Embryonic facial prominence (tissue), 1 donor: ENCODE measurements at regions not wholly inside any gene's neighbourhood (a gene's known extent, or its start where the extent isn't known, plus 50 kb on each side); places are given as distances from the start of the nearest gene placed in this dataset.
"Not testable (repeated sequence)": the region's sequence is repeated elsewhere in the genome, so short reads cannot be mapped to it uniquely, and the experiment has no call there.

Source experiments
- DNase-seq: peaks from one replicate; pipeline ENCODE4 v3.0.0-alpha.2; 2016; ENCODE audit errors: extremely low spot score

GRCh38 chr18:70617020-70617763 is 328.3 kb downstream of the SOCS6 start:
- no peak for DNase-seq

- no peak for DNase-seq
These were observed 311.5 kb downstream of the SOCS6 start for GRCh38 chr18:70600225-70600925.

- DNase-seq, result no peak
These were observed 309.6 kb downstream of the SOCS6 start for GRCh38 chr18:70598406-70598805.

DNA sequence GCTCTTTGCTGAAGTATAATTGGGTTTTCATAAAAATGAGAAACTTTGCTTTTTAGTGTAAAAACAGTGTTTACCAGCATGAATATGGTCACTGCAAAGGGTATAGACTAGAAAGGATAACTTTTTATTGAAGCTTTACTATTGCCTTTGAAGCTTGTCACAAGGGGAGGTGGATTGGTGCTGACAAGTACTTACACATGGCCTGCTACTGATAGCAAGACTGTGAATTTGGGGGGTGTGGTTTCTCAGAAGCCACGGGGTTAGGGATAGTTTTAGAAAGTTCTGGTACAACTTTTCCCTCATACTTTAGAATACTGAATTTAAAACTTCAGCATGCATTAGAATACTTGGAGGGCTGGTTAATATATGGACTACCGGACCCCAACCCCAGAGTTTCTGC is 294.1 kb downstream of the SOCS6 start:
- no peak for DNase-seq

- no peak for DNase-seq
These were observed 289.6 kb downstream of the SOCS6 start for GRCh38 chr18:70578480-70578879.

GRCh38 chr18:70577023-70577420 is 288.2 kb downstream of the SOCS6 start:
- DNase-seq, result no peak

DNA sequence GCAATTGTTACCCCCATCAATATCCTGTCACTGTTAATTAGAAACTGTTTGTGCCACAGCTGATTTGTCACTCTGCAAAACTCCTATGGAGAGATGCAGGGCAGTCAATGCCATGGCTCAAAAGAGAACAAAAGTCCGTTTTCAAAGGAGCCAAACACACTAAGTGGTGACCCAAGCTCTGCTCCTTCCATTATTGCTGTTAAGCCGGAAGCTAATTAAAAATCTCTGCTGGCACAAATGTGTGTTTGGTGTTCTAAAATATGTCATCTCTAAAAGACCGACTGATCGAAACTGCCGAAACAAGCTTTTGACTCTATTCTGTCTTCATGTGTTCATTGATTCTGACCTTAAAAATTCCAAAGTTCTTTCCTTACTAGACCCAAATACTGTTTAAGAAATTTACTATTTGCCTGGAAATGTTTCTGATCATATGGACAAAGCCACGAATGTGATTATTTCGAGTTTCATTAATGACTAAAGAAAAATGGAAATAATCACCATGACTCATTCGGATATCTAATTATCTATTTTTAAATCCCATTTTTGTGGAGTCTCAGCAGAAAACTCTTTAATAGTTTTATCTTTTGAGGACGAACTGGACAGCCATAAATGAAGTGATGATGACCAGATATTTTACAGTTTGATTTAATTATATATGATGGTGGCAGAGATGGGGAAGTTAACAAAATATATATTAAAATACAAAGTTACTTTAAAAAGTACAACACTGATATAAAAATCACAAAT is 287.6 kb downstream of the SOCS6 start:
- no peak for DNase-seq

GRCh38 chr18:70574951-70575350 is 286.1 kb downstream of the SOCS6 start:
- DNase-seq, result not testable (repeated sequence)

GRCh38 chr18:70569647-70570046 is 280.8 kb downstream of the SOCS6 start:
- DNase-seq, result not testable (repeated sequence)

GRCh38 chr18:70559446-70559845 is 270.6 kb downstream of the SOCS6 start:
- no peak for DNase-seq

GRCh38 chr18:70558371-70558770 is 269.5 kb downstream of the SOCS6 start:
- no peak for DNase-seq

DNA sequence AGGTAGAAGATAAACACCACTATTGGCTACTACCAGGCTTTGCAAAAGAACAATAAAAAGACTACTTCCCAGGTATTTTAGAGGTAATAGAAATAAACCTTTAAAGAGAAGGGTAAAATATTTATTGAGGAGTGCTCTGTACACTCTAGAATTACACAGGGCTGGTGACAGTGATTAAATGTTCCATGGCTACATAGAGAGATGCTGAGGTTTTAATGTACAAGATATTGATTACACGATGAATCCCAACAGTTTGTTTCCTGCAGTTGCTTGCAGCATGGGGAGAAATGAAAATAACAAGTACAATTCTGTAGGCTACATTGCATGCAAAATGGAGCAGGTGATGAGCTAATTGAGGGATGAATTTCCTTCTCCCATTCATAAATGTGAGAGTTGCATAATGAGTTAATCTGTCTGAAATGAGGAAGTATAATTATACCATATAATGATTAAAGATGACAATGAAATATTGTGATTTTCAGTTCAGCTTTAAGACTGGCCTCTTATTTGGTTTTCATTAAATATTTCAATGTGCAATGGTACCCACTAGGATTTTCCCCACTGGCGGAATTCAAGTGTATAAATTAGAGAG is 266.1 kb downstream of the SOCS6 start:
- no peak for DNase-seq

GRCh38 chr18:70553936-70554260 is 265.1 kb downstream of the SOCS6 start:
- no peak for DNase-seq

GRCh38 chr18:70553245-70553935 is 264.5 kb downstream of the SOCS6 start:
- no peak for DNase-seq

DNA sequence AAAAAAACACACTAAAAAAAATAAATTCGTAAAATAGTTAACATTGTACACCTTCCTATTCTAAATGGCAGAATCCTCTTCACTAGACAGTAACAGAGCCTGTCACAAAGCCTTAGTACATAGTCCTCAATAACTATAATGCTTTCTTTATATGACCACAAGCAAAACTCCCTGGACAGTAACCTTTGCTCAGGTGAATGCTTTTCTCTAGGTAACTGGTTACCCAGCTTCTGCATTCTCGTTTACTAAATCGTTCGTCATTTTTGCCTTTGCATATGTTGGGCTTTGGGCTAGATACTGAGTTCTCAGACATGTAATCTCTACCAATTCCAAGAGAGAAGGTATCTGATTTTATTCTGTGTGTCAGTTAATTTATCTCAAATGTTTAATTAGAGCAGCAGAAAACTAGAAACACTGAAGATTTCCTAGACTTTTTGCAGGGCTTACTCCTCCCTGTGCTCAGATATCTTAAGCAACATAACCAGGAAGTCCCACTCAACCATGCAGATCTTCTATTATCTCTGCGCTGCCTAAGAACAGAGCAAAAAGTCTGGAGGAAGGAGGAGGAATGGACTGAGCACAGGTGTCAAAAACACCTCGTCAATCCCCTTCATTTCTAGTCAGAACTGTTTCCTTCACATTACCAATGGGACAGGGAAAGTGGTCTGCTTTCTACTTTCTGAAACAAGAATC is 247.7 kb downstream of the SOCS6 start:
- DNase-seq, result no peak

GRCh38 chr18:70535041-70535440 is 246.2 kb downstream of the SOCS6 start:
- no peak for DNase-seq

DNA sequence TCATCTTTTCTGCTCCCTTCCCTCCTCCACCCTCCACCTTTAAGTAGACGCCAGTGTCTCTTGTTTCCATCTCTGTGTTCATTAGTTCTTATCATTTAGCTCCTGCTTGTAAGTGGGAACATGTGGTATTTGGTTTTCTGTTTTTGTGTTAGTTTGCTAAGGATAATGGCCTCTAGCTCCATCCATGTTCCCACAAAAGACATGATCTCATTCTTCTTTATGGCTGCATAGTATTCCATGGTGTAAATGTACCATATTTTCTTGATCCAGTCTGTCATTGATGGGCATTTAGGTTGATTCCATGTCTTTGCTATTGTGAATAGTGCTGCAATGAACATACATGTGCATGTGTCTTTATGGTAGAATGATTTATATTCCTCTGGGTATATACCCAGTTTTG is 236.5 kb downstream of the SOCS6 start:
- DNase-seq, result not testable (repeated sequence)

GRCh38 chr18:70523792-70524182 is 234.9 kb downstream of the SOCS6 start:
- no peak for DNase-seq

- no peak for DNase-seq
These were observed 234.4 kb downstream of the SOCS6 start for GRCh38 chr18:70523035-70523791.

- DNase-seq, result no peak
These were observed 233.4 kb downstream of the SOCS6 start for GRCh38 chr18:70522183-70522680.
